ENCODE measurements at regions not wholly inside any gene's neighbourhood (a gene's known extent, or its start where the extent isn't known, plus 50 kb on each side); places are given as distances from the start of the nearest gene placed in this dataset.

GRCh38 chr3:162879021-162879562 is 1382.5 kb downstream of the OTOL1 start:
- CTCF ChIA-PET, result no interaction called here
- no peaks in the 10 kb centered on the region for H3K27me3 ChIP-seq (ENCODE audit: insufficient read depth, low read length)
- POLR2A ChIA-PET, result no interaction called here
- H2AFZ ChIP-seq (ENCODE audit: low read depth, low read length, poor library complexity, severe bottlenecking), result no peak overlapping the region
- no peaks in the 10 kb centered on the region for H4K20me1 ChIP-seq (ENCODE audit: insufficient read depth)
- no TSS peak for BruUV-seq (replicated peaks)
- H3K9me2 ChIP-seq (ENCODE audit: insufficient read depth), result no peaks in the 10 kb centered on the region
- H3K79me2 ChIP-seq (ENCODE audit: insufficient read depth, low read length), result no peaks in the 10 kb centered on the region
- RAD21 ChIA-PET (ENCODE audit: low non-redundant PET in 1 of 2, low total read pairs in 2 of 2, uncharacterized antibody in 2 of 2, unreplicated experiment in 2 of 2), result no interaction called here
- H3K27ac ChIP-seq (ENCODE audit: low read depth, low read length), result no peak overlapping the region
- ATAC-seq, result no peak
- H3K9me3 ChIP-seq (ENCODE audit: control insufficient read depth in 1 of 2, insufficient read depth in 1 of 2, low read depth in 1 of 2, low read length in 2 of 2), result no peaks in the 10 kb centered on the region
- H3K36me3 ChIP-seq (ENCODE audit: control insufficient read depth in 1 of 2, insufficient read depth in 2 of 2, low read length in 2 of 2), result no peaks in the 10 kb centered on the region
- no peak for DNase-seq (ENCODE audit: low read depth, low spot score)
- TF ChIP-seq EZH2 (IDR thresholded peaks at IDR 0.05), result no peak
- TF ChIP-seq CBX3 (IDR thresholded peaks at IDR 0.05; ENCODE audit: low read depth), result no peak
- no peak for TF ChIP-seq ZNF274 (IDR thresholded peaks at IDR 0.05; ENCODE audit: low read depth, low read length)
- no peak for TF ChIP-seq CEBPB (IDR thresholded peaks at IDR 0.05; ENCODE audit: low read depth)
- no peak for TF ChIP-seq TCF7L2 (IDR thresholded peaks at IDR 0.05; ENCODE audit: borderline replicate concordance, extremely low read depth, insufficient read depth, insufficient read length)
- TF ChIP-seq POLR2AphosphoS5 (IDR thresholded peaks at IDR 0.05; ENCODE audit: low read depth, low read length), result no peak
- TF ChIP-seq EGR1 (IDR thresholded peaks at IDR 0.05; ENCODE audit: low read depth), result no peak
- no peak for TF ChIP-seq ELF1 (IDR thresholded peaks at IDR 0.05; ENCODE audit: borderline replicate concordance, low read depth)
- no peak for TF ChIP-seq SRF (IDR thresholded peaks at IDR 0.05; ENCODE audit: low read depth)
- no peak for TF ChIP-seq JUND (IDR thresholded peaks at IDR 0.05)
- TF ChIP-seq EZH2phosphoT487 (IDR thresholded peaks at IDR 0.05; ENCODE audit: borderline replicate concordance), result no peak
- no peak for TF ChIP-seq MAX (IDR thresholded peaks at IDR 0.05)
- no peak for TF ChIP-seq SP1 (IDR thresholded peaks at IDR 0.05; ENCODE audit: low read depth)
- no peak for TF ChIP-seq YY1 (IDR thresholded peaks at IDR 0.05; ENCODE audit: extremely low read depth, insufficient replicate concordance, low read depth, low read length)
- TF ChIP-seq, protein P1, sequence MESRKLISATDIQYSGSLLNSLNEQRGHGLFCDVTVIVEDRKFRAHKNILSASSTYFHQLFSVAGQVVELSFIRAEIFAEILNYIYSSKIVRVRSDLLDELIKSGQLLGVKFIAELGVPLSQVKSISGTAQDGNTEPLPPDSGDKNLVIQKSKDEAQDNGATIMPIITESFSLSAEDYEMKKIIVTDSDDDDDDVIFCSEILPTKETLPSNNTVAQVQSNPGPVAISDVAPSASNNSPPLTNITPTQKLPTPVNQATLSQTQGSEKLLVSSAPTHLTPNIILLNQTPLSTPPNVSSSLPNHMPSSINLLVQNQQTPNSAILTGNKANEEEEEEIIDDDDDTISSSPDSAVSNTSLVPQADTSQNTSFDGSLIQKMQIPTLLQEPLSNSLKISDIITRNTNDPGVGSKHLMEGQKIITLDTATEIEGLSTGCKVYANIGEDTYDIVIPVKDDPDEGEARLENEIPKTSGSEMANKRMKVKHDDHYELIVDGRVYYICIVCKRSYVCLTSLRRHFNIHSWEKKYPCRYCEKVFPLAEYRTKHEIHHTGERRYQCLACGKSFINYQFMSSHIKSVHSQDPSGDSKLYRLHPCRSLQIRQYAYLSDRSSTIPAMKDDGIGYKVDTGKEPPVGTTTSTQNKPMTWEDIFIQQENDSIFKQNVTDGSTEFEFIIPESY (IDR thresholded peaks at IDR 0.05; ENCODE audit: extremely low read depth, insufficient replicate concordance, low read length), result no peak
- TF ChIP-seq SIN3A (IDR thresholded peaks at IDR 0.05; ENCODE audit: low read depth), result no peak
- no peak for TF ChIP-seq ZFX (IDR thresholded peaks at IDR 0.05)
- no peak for TF ChIP-seq POLR2A (IDR thresholded peaks at IDR 0.05; ENCODE audit: borderline replicate concordance, extremely low read depth, insufficient read depth, insufficient read length)
- H3K4me1 ChIP-seq (ENCODE audit: control insufficient read depth in 1 of 2, insufficient read depth in 2 of 2, low read length in 2 of 2), result no peaks in the 10 kb centered on the region
- H3K4me2 ChIP-seq (ENCODE audit: low read length), result no peak overlapping the region
- no peak overlapping the region for H3K4me3 ChIP-seq (replicated peaks in 1 of 2; ENCODE audit: low read depth in 1 of 2, low read length in 2 of 2)
- intact Hi-C loops (cut with micrococcal nuclease), result no loop called here
- H3K9ac ChIP-seq (ENCODE audit: low read length), result no peak overlapping the region

Measured in HCT116 (cell line).